GM12892 (cell line): ENCODE measurements at regions not wholly inside any gene's neighbourhood (a gene's known extent, or its start where the extent isn't known, plus 50 kb on each side); places are given as distances from the start of the nearest gene placed in this dataset.

ENCODE experiments used
- DNase-seq: peaks from one replicate; pipeline ENCODE4 v3.0.0; 2011; ENCODE audit not compliant: insufficient read length
- FAIRE-seq: peaks from 2 replicates; lab custom pipeline; 2011; peaks lifted over from hg19 to GRCh38; lab: Jason Lieb, UNC
- POLR2A ChIP-seq: IDR thresholded peaks from 2 replicates; pipeline ENCODE4 v1.6.1; 2011; ENCODE audit warnings: low read depth, low read length, control low read depth
- POLR2AphosphoS5 ChIP-seq: IDR thresholded peaks from 2 replicates; pipeline ENCODE4 v1.6.1; 2011; ENCODE audit warnings: low read depth, low read length, control low read depth
- TAF1 ChIP-seq: IDR thresholded peaks from 2 replicates; pipeline ENCODE4 v1.6.1; 2011; ENCODE audit warnings: low read depth, mild to moderate bottlenecking, control low read depth, low read length, borderline replicate concordance

DNA sequence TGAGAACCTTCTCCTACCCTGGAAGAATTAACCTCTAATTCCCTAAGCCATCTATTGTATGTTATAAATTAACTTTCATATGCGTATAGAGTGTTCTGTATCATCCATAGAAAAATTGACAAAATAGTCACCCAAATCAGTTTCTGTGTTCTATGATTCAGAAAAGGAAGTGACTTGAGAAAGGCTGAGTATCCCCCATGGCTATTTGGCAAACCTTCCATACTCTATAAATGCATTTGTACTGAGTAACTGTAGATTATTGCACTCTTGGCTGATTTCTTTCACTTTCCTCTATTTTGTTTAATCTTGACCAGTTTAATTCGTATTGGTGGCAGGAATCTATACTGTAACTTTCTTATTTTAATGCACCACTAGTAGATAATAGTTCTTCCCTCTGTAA, 182.2 kb downstream of the HTR7 start:
- FAIRE-seq (no peak), DNase-seq (no peak)
- no peak for TF ChIP-seq POLR2AphosphoS5
- no peak for TF ChIP-seq POLR2A
- TF ChIP-seq TAF1 = no peak
